H1 (cell line): ENCODE measurements at regions not wholly inside any gene's neighbourhood (a gene's known extent, or its start where the extent isn't known, plus 50 kb on each side); places are given as distances from the start of the nearest gene placed in this dataset.
"Not testable (repeated sequence)": the region's sequence is repeated elsewhere in the genome, so short reads cannot be mapped to it uniquely, and the experiment has no call there.

Experiments used
- CTCF ChIA-PET: fragments of 300-600 bp; sonication (Branson Sonifier 250); formaldehyde crosslinking; loops from one replicate; lab custom pipeline; 2021; ENCODE audit not compliant: partially characterized antibody; lab: Charles Lee
- POLR2A ChIA-PET: fragments of 300-600 bp; sonication (Branson Sonifier 250); formaldehyde crosslinking; loops from one replicate; lab custom pipeline; 2021; ENCODE audit warnings: inconsistent platforms; ENCODE audit not compliant: partially characterized antibody; lab: Charles Lee
- DNase-seq, 2 experiments: peaks; one replicate each; pipeline versions ENCODE4 v3.0.0 to v3.0.0-alpha.2; 2010 to 2022; ENCODE audit warnings: low spot score in 2 of 2, low read depth in 1 of 2, mixed read lengths in 1 of 2
- FAIRE-seq: peaks from 2 replicates; lab custom pipeline; 2011; peaks lifted over from hg19 to GRCh38; lab: Jason Lieb, UNC
- H2AFZ ChIP-seq: 2 replicates; pipeline ENCODE4 v1.8.1; 2012; ENCODE audit warnings: low read length, inconsistent platforms
- H2AK5ac ChIP-seq: 2 replicates; pipeline ENCODE4 v1.6.1; 2013; ENCODE audit warnings: low read depth, low read length
- H2BK120ac ChIP-seq: replicated peaks from 2 replicates; pipeline ENCODE3; 2013; ENCODE audit warnings: low read depth, low read length, inconsistent platforms
- H2BK12ac ChIP-seq: 2 replicates; pipeline ENCODE4 v1.6.1; 2013; ENCODE audit warnings: low read depth, low read length
- H2BK15ac ChIP-seq: 2 replicates; pipeline ENCODE4 v1.6.1; 2013; ENCODE audit warnings: low read length
- H2BK20ac ChIP-seq: 2 replicates; pipeline ENCODE4 v1.6.1; 2013; ENCODE audit warnings: low read length
- H2BK5ac ChIP-seq: 2 replicates; pipeline ENCODE4 v1.6.1; 2013; ENCODE audit warnings: low read depth, low read length
- H3K14ac ChIP-seq: 2 replicates; pipeline ENCODE4 v1.6.1; 2013; ENCODE audit warnings: inconsistent platforms; ENCODE audit not compliant: insufficient read length
- H3K18ac ChIP-seq: 2 replicates; pipeline ENCODE4 v1.6.1; 2013; ENCODE audit warnings: low read length; ENCODE audit errors: extremely low read depth
- H3K23ac ChIP-seq: 2 replicates; pipeline ENCODE4 v1.6.1; 2013; ENCODE audit warnings: inconsistent platforms; ENCODE audit not compliant: insufficient read length
- H3K23me2 ChIP-seq: 2 replicates; pipeline ENCODE4 v1.6.1; 2013; ENCODE audit warnings: low read depth, low read length
- H3K27ac ChIP-seq: 2 replicates; pipeline ENCODE4 v1.6.1; 2011; ENCODE audit warnings: low read depth, low read length, inconsistent platforms
- H3K27me3 ChIP-seq, 4 experiments: replicated peaks in 1 of 4; 1 replicate in 1 of 4; 2 replicates in 3 of 4; pipeline versions ENCODE4 v1.6.1 to v1.8.1; 2011 to 2013; ENCODE audit warnings: low read length in 3 of 4, mild to moderate bottlenecking in 3 of 4, inconsistent platforms in 2 of 4, mixed read lengths in 2 of 4, moderate library complexity in 1 of 4; ENCODE audit not compliant: control insufficient read depth in 3 of 4, insufficient read depth in 3 of 4; ENCODE audit errors: extremely low read depth in 1 of 4
- H3K36me3 ChIP-seq, 4 experiments: 2 replicates each; pipeline versions ENCODE4 v1.6.1 to v1.8.1; 2011 to 2013; ENCODE audit warnings: mild to moderate bottlenecking in 4 of 4, low read length in 3 of 4, moderate library complexity in 2 of 4, control low read depth in 1 of 4, inconsistent platforms in 1 of 4; ENCODE audit not compliant: insufficient read depth in 4 of 4, control insufficient read depth in 2 of 4
- H3K4ac ChIP-seq: replicated peaks from 2 replicates; pipeline ENCODE3; 2013; ENCODE audit warnings: low read length, low read depth, mixed read lengths, inconsistent platforms; ENCODE audit not compliant: insufficient read length
- H3K4me1 ChIP-seq, 4 experiments: replicated peaks in 1 of 4; 1 replicate in 1 of 4; 2 replicates in 3 of 4; pipeline versions ENCODE4 v1.6.1 to v1.8.1; 2011 to 2013; ENCODE audit warnings: low read length in 3 of 4, inconsistent platforms in 2 of 4, mixed read lengths in 1 of 4; ENCODE audit not compliant: insufficient read depth in 4 of 4, control insufficient read depth in 3 of 4
- H3K4me2 ChIP-seq, 2 experiments: 2 replicates each; pipeline versions ENCODE4 v1.6.1 to v1.8.1; 2011 to 2013; ENCODE audit warnings: low read depth in 2 of 2, low read length in 2 of 2, control low read depth in 1 of 2, inconsistent platforms in 1 of 2, mild to moderate bottlenecking in 1 of 2; ENCODE audit not compliant: insufficient read depth in 1 of 2
- H3K4me3 ChIP-seq, 4 experiments: fragments of 200-600, 300-600 bp in 1 of 4; sonication (generic), shearing (Covaris generic), sonication (Bioruptor Twin) in 1 of 4; 2 replicates each; pipeline versions ENCODE4 v1.5.1 to v1.8.1; 2011 to 2016; ENCODE audit warnings: low read length in 4 of 4, low read depth in 3 of 4, control low read depth in 2 of 4, inconsistent platforms in 2 of 4, mild to moderate bottlenecking in 2 of 4, mixed read lengths in 1 of 4, moderate library complexity in 1 of 4; ENCODE audit not compliant: insufficient read depth in 2 of 4; ENCODE audit errors: extremely low read depth in 1 of 4
- H3K56ac ChIP-seq: replicated peaks from 2 replicates; pipeline ENCODE3; 2013; ENCODE audit warnings: low read depth, mild to moderate bottlenecking, mixed read lengths, low read length, inconsistent platforms; ENCODE audit not compliant: insufficient read length
- H3K79me1 ChIP-seq: 2 replicates; pipeline ENCODE4 v1.6.1; 2013; ENCODE audit warnings: low read depth, low read length, control low read depth
- H3K79me2 ChIP-seq, 2 experiments: 2 replicates each; pipeline versions ENCODE4 v1.6.1 to v1.8.1; 2012 to 2013; ENCODE audit warnings: low read length in 2 of 2, mild to moderate bottlenecking in 2 of 2, inconsistent platforms in 1 of 2; ENCODE audit not compliant: insufficient read depth in 2 of 2, control insufficient read depth in 1 of 2
- H3K9ac ChIP-seq, 4 experiments: replicated peaks in 1 of 4; 1 replicate in 1 of 4; 2 replicates in 3 of 4; pipeline versions ENCODE4 v1.6.1 to v1.8.1; 2011 to 2013; ENCODE audit warnings: low read depth in 3 of 4, low read length in 3 of 4, control low read depth in 2 of 4, mild to moderate bottlenecking in 2 of 4, moderate library complexity in 2 of 4, inconsistent platforms in 1 of 4; ENCODE audit errors: extremely low read depth in 1 of 4
- H3K9me3 ChIP-seq, 2 experiments: 2 replicates each; pipeline versions ENCODE4 v1.6.1 to v1.8.1; 2012 to 2013; ENCODE audit warnings: mild to moderate bottlenecking in 2 of 2, moderate library complexity in 2 of 2, control low read depth in 1 of 2, inconsistent platforms in 1 of 2, low read depth in 1 of 2, low read length in 1 of 2, mixed read lengths in 1 of 2; ENCODE audit not compliant: insufficient read depth in 2 of 2
- H4K20me1 ChIP-seq, 2 experiments: replicated peaks in 1 of 2; 2 replicates each; pipeline versions ENCODE3 to v1.8.1; 2011 to 2013; ENCODE audit warnings: inconsistent platforms in 2 of 2, low read length in 2 of 2, mild to moderate bottlenecking in 1 of 2; ENCODE audit not compliant: insufficient read depth in 2 of 2, control insufficient read depth in 1 of 2
- H4K5ac ChIP-seq: 2 replicates; pipeline ENCODE4 v1.6.1; 2013; ENCODE audit warnings: low read length, low read depth, mixed read lengths, inconsistent platforms; ENCODE audit not compliant: insufficient read length
- H4K8ac ChIP-seq: 2 replicates; pipeline ENCODE4 v1.8.0; 2013; ENCODE audit warnings: mild to moderate bottlenecking, moderate library complexity, low read length, inconsistent platforms; ENCODE audit not compliant: insufficient read depth; ENCODE audit errors: extremely low read depth
- H4K91ac ChIP-seq: replicated peaks from 2 replicates; pipeline ENCODE3; 2013; ENCODE audit warnings: low read length, mixed read lengths, inconsistent platforms; ENCODE audit not compliant: insufficient read length
- WGBS, 2 experiments: shearing (Covaris generic) in 1 of 2; methylation state at CpG; one replicate each; pipeline versions ENCODE4 v1.1.6 to v1.1.7; 2013 to 2015; ENCODE audit warnings: low lambda C conversion rate in 2 of 2, mixed read lengths in 2 of 2, inconsistent platforms in 1 of 2, low coverage in 1 of 2, missing lambda C conversion rate in 1 of 2; ENCODE audit not compliant: insufficient replicate concordance in 2 of 2, insufficient coverage in 1 of 2, insufficient read length in 1 of 2; ENCODE audit errors: extremely low coverage in 1 of 2, missing lambda C conversion rate in 1 of 2; 5-methylcytosine and 5-hydroxymethylcytosine counted together

DNA sequence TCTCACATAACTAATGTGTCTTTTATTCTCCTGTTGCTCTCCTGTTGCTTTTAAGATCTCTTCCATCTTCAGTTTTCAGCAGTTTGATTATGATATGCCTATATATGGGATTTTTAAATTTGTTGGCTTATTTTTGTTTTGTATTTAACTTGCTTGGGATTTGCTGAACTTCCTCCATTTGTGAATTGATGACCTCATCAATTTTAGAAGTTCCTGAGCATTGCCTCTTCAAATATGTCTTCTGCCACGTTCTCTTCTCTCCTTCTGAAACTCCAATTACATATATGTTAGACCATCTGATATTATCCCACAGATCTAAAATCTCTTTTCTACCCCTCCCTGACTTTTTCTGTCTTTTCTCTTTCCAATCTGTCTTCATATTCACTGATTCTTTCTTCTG lies 86.6 kb downstream of the SYT15 start:
- H3K79me2 ChIP-seq = not testable (repeated sequence)

GRCh38 chr10:46668357-46668997 lies 89.5 kb downstream of the SYT15 start:
- H2BK5ac ChIP-seq, H2AK5ac ChIP-seq, H3K79me2 ChIP-seq, H3K4me2 ChIP-seq, H3K79me1 ChIP-seq, H3K18ac ChIP-seq, H3K4me1 ChIP-seq, H3K14ac ChIP-seq, H2BK12ac ChIP-seq, H3K9me3 ChIP-seq, H3K27ac ChIP-seq, DNase-seq, H3K27me3 ChIP-seq, H4K8ac ChIP-seq, CTCF ChIA-PET, H3K4me3 ChIP-seq, H4K20me1 ChIP-seq, H2AFZ ChIP-seq, H2BK20ac ChIP-seq, POLR2A ChIA-PET, H2BK120ac ChIP-seq, H2BK15ac ChIP-seq, FAIRE-seq, H4K91ac ChIP-seq, H3K23ac ChIP-seq, H4K5ac ChIP-seq, H3K4ac ChIP-seq, H3K23me2 ChIP-seq, H3K56ac ChIP-seq, H3K9ac ChIP-seq, H3K36me3 ChIP-seq: not testable (repeated sequence)
- 91% methylated on average over 6 of the region's 6 CpGs; no CpG with 5 or more reads in 1 of the 2 experiments for WGBS, 2 experiments

More for the DNA sequence above, 86.6 kb downstream of the SYT15 start:
- H2AK5ac ChIP-seq, H3K9ac ChIP-seq, H2AFZ ChIP-seq, H4K8ac ChIP-seq, H3K36me3 ChIP-seq, H3K79me1 ChIP-seq, H4K5ac ChIP-seq, H3K4me3 ChIP-seq, POLR2A ChIA-PET, H3K56ac ChIP-seq, H3K14ac ChIP-seq, H2BK5ac ChIP-seq, FAIRE-seq, H2BK12ac ChIP-seq, H3K4me1 ChIP-seq, H2BK20ac ChIP-seq, H3K27me3 ChIP-seq, H3K9me3 ChIP-seq, H4K91ac ChIP-seq, H3K18ac ChIP-seq, H3K4ac ChIP-seq, H2BK15ac ChIP-seq, CTCF ChIA-PET, H3K27ac ChIP-seq, H3K23me2 ChIP-seq, DNase-seq, H3K4me2 ChIP-seq, H3K23ac ChIP-seq, H4K20me1 ChIP-seq, H2BK120ac ChIP-seq: not testable (repeated sequence)
- WGBS, 2 experiments = 100% methylated on average over 1 of the region's 1 CpG; no CpG with 5 or more reads in 1 of the 2 experiments
